ENCODE measurements at regions not wholly inside any gene's neighbourhood (a gene's known extent, or its start where the extent isn't known, plus 50 kb on each side); places are given as distances from the start of the nearest gene placed in this dataset.

GRCh38 chr6:119535332-119535731 is 185.8 kb upstream of the MAN1A1 start:
- TF ChIP-seq, protein P1, sequence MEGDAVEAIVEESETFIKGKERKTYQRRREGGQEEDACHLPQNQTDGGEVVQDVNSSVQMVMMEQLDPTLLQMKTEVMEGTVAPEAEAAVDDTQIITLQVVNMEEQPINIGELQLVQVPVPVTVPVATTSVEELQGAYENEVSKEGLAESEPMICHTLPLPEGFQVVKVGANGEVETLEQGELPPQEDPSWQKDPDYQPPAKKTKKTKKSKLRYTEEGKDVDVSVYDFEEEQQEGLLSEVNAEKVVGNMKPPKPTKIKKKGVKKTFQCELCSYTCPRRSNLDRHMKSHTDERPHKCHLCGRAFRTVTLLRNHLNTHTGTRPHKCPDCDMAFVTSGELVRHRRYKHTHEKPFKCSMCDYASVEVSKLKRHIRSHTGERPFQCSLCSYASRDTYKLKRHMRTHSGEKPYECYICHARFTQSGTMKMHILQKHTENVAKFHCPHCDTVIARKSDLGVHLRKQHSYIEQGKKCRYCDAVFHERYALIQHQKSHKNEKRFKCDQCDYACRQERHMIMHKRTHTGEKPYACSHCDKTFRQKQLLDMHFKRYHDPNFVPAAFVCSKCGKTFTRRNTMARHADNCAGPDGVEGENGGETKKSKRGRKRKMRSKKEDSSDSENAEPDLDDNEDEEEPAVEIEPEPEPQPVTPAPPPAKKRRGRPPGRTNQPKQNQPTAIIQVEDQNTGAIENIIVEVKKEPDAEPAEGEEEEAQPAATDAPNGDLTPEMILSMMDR (conservative IDR thresholded peaks at IDR 0.05; ENCODE audit: low read depth, low read length), result no peak
- no peak for TF ChIP-seq POLR2A (IDR thresholded peaks at IDR 0.05; ENCODE audit: low read depth, low read length)
- TF ChIP-seq, protein P2, sequence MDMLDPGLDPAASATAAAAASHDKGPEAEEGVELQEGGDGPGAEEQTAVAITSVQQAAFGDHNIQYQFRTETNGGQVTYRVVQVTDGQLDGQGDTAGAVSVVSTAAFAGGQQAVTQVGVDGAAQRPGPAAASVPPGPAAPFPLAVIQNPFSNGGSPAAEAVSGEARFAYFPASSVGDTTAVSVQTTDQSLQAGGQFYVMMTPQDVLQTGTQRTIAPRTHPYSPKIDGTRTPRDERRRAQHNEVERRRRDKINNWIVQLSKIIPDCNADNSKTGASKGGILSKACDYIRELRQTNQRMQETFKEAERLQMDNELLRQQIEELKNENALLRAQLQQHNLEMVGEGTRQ (IDR thresholded peaks at IDR 0.05; ENCODE audit: low read depth, low read length), result no peak
- no peak for TF ChIP-seq CHD1 (IDR thresholded peaks at IDR 0.05; ENCODE audit: low read depth, low read length)
- no peak for TF ChIP-seq RCOR1 (IDR thresholded peaks at IDR 0.05; ENCODE audit: insufficient replicate concordance, low read length)

Data from IMR-90 (cell line).